Activated CD8-positive, alpha-beta T cell treated with anti-CD3 and anti-CD28 coated beads for 36 hours (primary cell): ENCODE measurements at regions not wholly inside any gene's neighbourhood (a gene's known extent, or its start where the extent isn't known, plus 50 kb on each side); places are given as distances from the start of the nearest gene placed in this dataset.

Source experiments
- ATAC-seq: fragments of 200-7000 bp; cut with Tn5 transposase; one replicate; pipeline ENCODE4 v1.10.0; 2021; ENCODE audit warnings: mild to moderate bottlenecking, moderate library complexity
- CTCF ChIA-PET: fragments of 350-600 bp; sonication (Branson Sonifier 250); formaldehyde crosslinking; loops from one replicate; lab custom pipeline; 2021; ENCODE audit warnings: antibody characterized with exemption; lab: Charles Lee
- POLR2A ChIA-PET: fragments of 350-600 bp; sonication (Branson Sonifier 250); formaldehyde crosslinking; loops from one replicate; lab custom pipeline; 2021; ENCODE audit warnings: antibody characterized with exemption; lab: Charles Lee
- DNase-seq: peaks from one replicate; pipeline ENCODE4 v3.0.0-alpha.2; 2020
- H3K27ac Mint-ChIP-seq: one replicate; pipeline ENCODE4 v1.8.0; 2021; ENCODE audit warnings: mild to moderate bottlenecking, mixed read lengths
- H3K27me3 Mint-ChIP-seq: one replicate; pipeline ENCODE4 v1.8.0; 2021; ENCODE audit warnings: mixed read lengths
- H3K36me3 Mint-ChIP-seq: one replicate; pipeline ENCODE4 v1.8.0; 2021; ENCODE audit warnings: low read depth, mixed read lengths
- H3K4me1 Mint-ChIP-seq: one replicate; pipeline ENCODE4 v1.8.0; 2021; ENCODE audit warnings: low read depth, mixed read lengths
- H3K4me3 Mint-ChIP-seq: one replicate; pipeline ENCODE4 v1.8.0; 2021; ENCODE audit warnings: mild to moderate bottlenecking, moderate library complexity, mixed read lengths
- H3K9me3 Mint-ChIP-seq: one replicate; pipeline ENCODE4 v1.8.0; 2021; ENCODE audit warnings: mixed read lengths
- intact Hi-C: fragments of 100-400 bp; cut with micrococcal nuclease; formaldehyde crosslinking; loops from one replicate; pipeline ENCODE4 v1.10.0; 2022
- TF ChIP-seq, protein P1 (sequence below): fragments of 200-600 bp; IDR thresholded peaks from one replicate; pipeline ENCODE4 v1.8.0; 2022; ENCODE audit warnings: antibody characterized with exemption, mild to moderate bottlenecking

GRCh38 chr1:188251036-188251435 lies 1422.3 kb downstream of the PLA2G4A start:
- intact Hi-C loops: no loop called here
- Mint-ChIP-seq H3K27me3 (no peaks in the 10 kb centered on the region), H3K9me3 (peaks cover 2% of the 10 kb centered on the region), H3K4me1 (no peaks in the 10 kb centered on the region), H3K4me3 (no peak overlapping the region), H3K36me3 (no peaks in the 10 kb centered on the region), H3K27ac (no peak overlapping the region)
- TF ChIP-seq, protein P1, sequence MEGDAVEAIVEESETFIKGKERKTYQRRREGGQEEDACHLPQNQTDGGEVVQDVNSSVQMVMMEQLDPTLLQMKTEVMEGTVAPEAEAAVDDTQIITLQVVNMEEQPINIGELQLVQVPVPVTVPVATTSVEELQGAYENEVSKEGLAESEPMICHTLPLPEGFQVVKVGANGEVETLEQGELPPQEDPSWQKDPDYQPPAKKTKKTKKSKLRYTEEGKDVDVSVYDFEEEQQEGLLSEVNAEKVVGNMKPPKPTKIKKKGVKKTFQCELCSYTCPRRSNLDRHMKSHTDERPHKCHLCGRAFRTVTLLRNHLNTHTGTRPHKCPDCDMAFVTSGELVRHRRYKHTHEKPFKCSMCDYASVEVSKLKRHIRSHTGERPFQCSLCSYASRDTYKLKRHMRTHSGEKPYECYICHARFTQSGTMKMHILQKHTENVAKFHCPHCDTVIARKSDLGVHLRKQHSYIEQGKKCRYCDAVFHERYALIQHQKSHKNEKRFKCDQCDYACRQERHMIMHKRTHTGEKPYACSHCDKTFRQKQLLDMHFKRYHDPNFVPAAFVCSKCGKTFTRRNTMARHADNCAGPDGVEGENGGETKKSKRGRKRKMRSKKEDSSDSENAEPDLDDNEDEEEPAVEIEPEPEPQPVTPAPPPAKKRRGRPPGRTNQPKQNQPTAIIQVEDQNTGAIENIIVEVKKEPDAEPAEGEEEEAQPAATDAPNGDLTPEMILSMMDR: no peak
- ATAC-seq (no peak), DNase-seq (no peak)
- POLR2A ChIA-PET: no interaction called here
- CTCF ChIA-PET: no interaction called here

DNA sequence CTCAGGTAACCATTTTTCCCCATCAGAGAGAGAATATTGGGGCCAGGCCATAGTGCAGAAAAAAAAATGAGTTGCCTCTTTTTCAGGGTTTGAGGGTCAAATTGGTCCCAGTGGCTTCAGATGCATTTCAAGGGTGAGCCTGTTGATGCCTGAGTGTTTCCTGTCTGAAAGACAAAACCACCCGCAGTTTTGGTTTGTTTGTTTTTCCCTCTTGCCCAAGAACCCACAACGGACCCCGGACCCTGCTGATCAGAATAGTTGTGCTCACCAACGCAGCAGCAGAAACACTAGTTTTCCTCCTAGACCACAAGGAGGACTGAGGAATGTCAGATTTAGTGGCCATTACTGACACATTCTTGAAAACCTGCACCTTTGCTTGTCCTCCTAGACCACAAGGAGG lies 1433.1 kb downstream of the PLA2G4A start:
- POLR2A ChIA-PET: no interaction called here
- H3K36me3 Mint-ChIP-seq: no peaks in the 10 kb centered on the region
- no peak for ATAC-seq
- TF ChIP-seq, protein P1: no peak
- H3K4me3 Mint-ChIP-seq: no peak overlapping the region
- no peaks in the 10 kb centered on the region for H3K27me3 Mint-ChIP-seq
- no peaks in the 10 kb centered on the region for H3K4me1 Mint-ChIP-seq
- H3K27ac Mint-ChIP-seq: no peak overlapping the region
- CTCF ChIA-PET: no interaction called here
- no peak for DNase-seq
- intact Hi-C loops: no loop called here
- H3K9me3 Mint-ChIP-seq: peaks cover 20% of the 10 kb centered on the region

- no peaks in the 10 kb centered on the region for H3K4me1 Mint-ChIP-seq
- CTCF ChIA-PET: no interaction called here
- POLR2A ChIA-PET: no interaction called here
These were observed 1441.2 kb downstream of the PLA2G4A start for GRCh38 chr1:188269956-188270355.

DNA sequence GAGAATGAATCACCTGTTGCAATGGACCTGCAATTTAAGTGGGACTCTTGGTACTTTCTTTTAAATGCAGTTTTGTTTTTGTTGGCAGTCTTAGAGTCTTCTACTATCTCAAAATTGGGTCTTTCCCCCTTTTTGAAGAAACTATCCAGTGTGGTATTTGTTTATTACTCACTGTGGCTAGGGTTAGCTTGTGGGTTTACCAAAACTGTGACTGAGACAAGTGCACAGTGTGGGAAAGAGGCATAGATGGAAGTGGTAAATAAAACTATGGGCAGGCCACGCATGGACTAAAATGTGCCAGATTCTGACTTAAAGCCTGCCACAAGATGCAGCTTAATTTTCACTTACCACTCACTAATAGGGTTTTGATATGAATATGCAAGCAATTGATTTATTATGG lies 1441.7 kb downstream of the PLA2G4A start:
- ChIA-PET CTCF (no interaction called here), POLR2A (no interaction called here)
- Mint-ChIP-seq H3K36me3 (no peaks in the 10 kb centered on the region), H3K4me1 (no peaks in the 10 kb centered on the region), H3K9me3 (peaks cover 2% of the 10 kb centered on the region), H3K27me3 (no peaks in the 10 kb centered on the region), H3K27ac (no peak overlapping the region), H3K4me3 (no peak overlapping the region)
- TF ChIP-seq, protein P1: no peak
- intact Hi-C loops: no loop called here
- ATAC-seq (no peak), DNase-seq (no peak)

More at GRCh38 chr1:188269956-188270355, 1441.2 kb downstream of the PLA2G4A start:
- H3K36me3 Mint-ChIP-seq: no peaks in the 10 kb centered on the region
- no peaks in the 10 kb centered on the region for H3K27me3 Mint-ChIP-seq
- no peak for ATAC-seq
- H3K27ac Mint-ChIP-seq: no peak overlapping the region
- DNase-seq: no peak
- TF ChIP-seq, protein P1: no peak
- H3K4me3 Mint-ChIP-seq: no peak overlapping the region
- intact Hi-C loops: no loop called here
- peaks cover 2% of the 10 kb centered on the region for H3K9me3 Mint-ChIP-seq

DNA sequence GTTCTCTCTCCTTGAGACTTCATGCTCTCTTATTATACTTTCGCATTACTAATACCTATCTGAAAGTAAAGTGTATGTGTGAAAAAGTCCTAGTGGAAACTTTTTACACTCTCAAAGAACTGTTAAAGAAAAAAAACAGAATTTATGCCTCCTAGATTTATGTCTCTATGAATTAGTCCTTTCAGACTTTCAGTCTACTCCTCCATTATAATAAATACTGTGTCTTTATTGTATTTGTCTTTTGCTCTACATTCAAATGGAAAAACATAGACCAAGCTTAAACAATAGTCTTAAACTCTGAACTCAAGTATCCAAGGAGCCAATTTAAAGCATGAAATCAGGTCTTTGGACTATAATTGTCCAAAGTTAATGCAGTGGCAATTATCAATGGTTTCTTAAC lies 1449.0 kb downstream of the PLA2G4A start:
- Mint-ChIP-seq H3K4me1 (no peaks in the 10 kb centered on the region), H3K36me3 (no peaks in the 10 kb centered on the region), H3K27ac (no peak overlapping the region), H3K4me3 (no peak overlapping the region), H3K27me3 (no peaks in the 10 kb centered on the region), H3K9me3 (peaks cover 2% of the 10 kb centered on the region)
- intact Hi-C loops: no loop called here
- DNase-seq (no peak), ATAC-seq (no peak)
- ChIA-PET CTCF (no interaction called here), POLR2A (no interaction called here)
- TF ChIP-seq, protein P1: no peak
